Peyer's patch (tissue), 4 donors: ENCODE measurements at regions not wholly inside any gene's neighbourhood (a gene's known extent, or its start where the extent isn't known, plus 50 kb on each side); places are given as distances from the start of the nearest gene placed in this dataset.

Source experiments
- DNase-seq, 3 donors: peaks; one replicate each; pipeline ENCODE4 v3.0.0-alpha.2; 2017 to 2019
- H3K27ac ChIP-seq, 4 donors: fragments of 200-600 bp; sonication (generic); one replicate each; pipeline ENCODE4 v1.5.1; 2016 to 2019
- H3K27me3 ChIP-seq, 2 donors: fragments of 200-600 bp; sonication (generic); one replicate each; pipeline ENCODE4 v1.5.1; 2019
- H3K36me3 ChIP-seq, 3 donors: fragments of 200-600 bp; sonication (generic); one replicate each; pipeline ENCODE4 v1.5.1; 2016 to 2019
- H3K4me1 ChIP-seq, 4 donors: fragments of 200-600 bp; sonication (generic); one replicate each; pipeline ENCODE4 v1.5.1; 2016 to 2019
- H3K4me3 ChIP-seq, 4 donors: fragments of 200-600 bp; sonication (generic); 1 replicate in 3 of 4; 2 replicates in 1 of 4; pipeline ENCODE4 v1.5.1; 2016 to 2019; ENCODE audit warnings: mild to moderate bottlenecking in 1 of 4
- H3K9me3 ChIP-seq, 4 donors: fragments of 200-600 bp; sonication (generic); one replicate each; pipeline ENCODE4 v1.5.1; 2016 to 2019; ENCODE audit warnings: mild to moderate bottlenecking in 1 of 4
- CTCF ChIP-seq, 6 experiments: fragments of 450-650 bp in 4 of 6; fragments of 200-600 bp in 2 of 6; sonication (generic) in 1 of 6; IDR thresholded peaks; one replicate each; pipeline ENCODE4 v1.5.1; 2017 to 2019; ENCODE audit warnings: antibody characterized with exemption in 6 of 6, mild to moderate bottlenecking in 3 of 6, moderate library complexity in 1 of 6
- POLR2A ChIP-seq, 2 donors: fragments of 450-650 bp; IDR thresholded peaks; one replicate each; pipeline ENCODE4 v1.5.1; 2017; ENCODE audit warnings: antibody characterized with exemption in 2 of 2, mild to moderate bottlenecking in 2 of 2, moderate library complexity in 2 of 2

- H3K27me3 ChIP-seq, result no peaks in the 10 kb centered on the region
- DNase-seq, result no peak
- no peaks in the 10 kb centered on the region for H3K4me1 ChIP-seq
- H3K36me3 ChIP-seq, result no peaks in the 10 kb centered on the region
- H3K9me3 ChIP-seq, result no peaks in the 10 kb centered on the region
- H3K27ac ChIP-seq, result no peak overlapping the region
- no peak overlapping the region for H3K4me3 ChIP-seq
- TF ChIP-seq POLR2A (IDR thresholded peaks at IDR 0.05) (no peak), CTCF (IDR thresholded peaks at IDR 0.05) (no peak)
Observed at GRCh38 chr6:10184371-10185227, 230.3 kb downstream of the TFAP2A start.

DNA sequence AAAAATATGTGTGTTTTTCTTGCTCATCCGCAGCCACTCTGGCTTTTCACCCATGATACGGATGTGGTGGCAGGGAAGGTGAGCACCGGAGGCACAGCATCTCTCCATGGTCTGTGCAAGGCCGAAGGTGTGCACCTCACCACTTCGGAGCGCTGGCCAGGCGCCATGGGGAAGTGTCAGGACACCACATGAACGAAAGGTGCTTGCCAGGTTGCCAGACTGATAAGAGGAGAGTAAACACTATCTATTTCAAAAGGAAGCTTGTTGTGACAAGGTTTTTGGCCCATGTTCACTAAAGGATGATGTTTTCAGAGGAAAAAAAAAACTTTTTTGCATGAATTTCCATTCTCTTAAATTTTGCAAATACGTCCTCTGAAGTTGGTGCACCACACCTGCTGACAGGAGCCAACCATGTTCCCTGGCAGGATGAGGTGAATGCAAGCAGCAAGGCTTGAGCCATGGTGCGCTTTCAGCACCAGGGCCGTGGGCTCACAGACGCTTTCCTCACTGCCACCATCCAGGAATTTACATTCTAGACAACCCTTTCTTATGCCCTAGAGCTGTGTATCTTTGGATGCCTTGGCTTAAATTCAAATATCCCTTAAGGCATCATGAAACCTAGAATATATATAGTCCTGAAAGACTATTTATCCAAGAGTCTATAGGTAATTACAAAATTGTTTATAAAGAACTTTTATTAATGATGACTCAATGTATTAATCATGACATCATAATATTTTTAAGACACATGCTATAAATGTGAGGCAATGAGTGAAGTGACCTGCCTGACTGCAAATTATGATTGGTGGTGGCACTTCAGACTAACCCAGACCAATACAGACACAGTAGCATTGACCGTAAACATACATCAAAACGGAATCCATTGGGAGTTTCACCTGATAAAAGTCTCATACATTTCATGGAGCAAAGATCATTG, 234.5 kb downstream of the TFAP2A start:
- no peaks in the 10 kb centered on the region for H3K36me3 ChIP-seq
- DNase-seq, result no peak
- TF ChIP-seq CTCF (IDR thresholded peaks at IDR 0.05) (no peak), POLR2A (IDR thresholded peaks at IDR 0.05) (no peak)
- no peaks in the 10 kb centered on the region for H3K27me3 ChIP-seq
- H3K9me3 ChIP-seq, result no peaks in the 10 kb centered on the region
- H3K27ac ChIP-seq, result no peak overlapping the region
- no peak overlapping the region for H3K4me3 ChIP-seq
- no peaks in the 10 kb centered on the region for H3K4me1 ChIP-seq

GRCh38 chr6:10177704-10178103, 237.2 kb downstream of the TFAP2A start:
- H3K9me3 ChIP-seq, result no peaks in the 10 kb centered on the region
- no peak overlapping the region for H3K4me3 ChIP-seq
- no peak overlapping the region for H3K27ac ChIP-seq
- H3K36me3 ChIP-seq, result no peaks in the 10 kb centered on the region
- no peaks in the 10 kb centered on the region for H3K27me3 ChIP-seq
- no peaks in the 10 kb centered on the region for H3K4me1 ChIP-seq
- no peak for DNase-seq
- no peak for TF ChIP-seq CTCF (IDR thresholded peaks at IDR 0.05)
- TF ChIP-seq POLR2A (IDR thresholded peaks at IDR 0.05), result no peak

GRCh38 chr6:10175362-10175761, 239.5 kb downstream of the TFAP2A start:
- DNase-seq, result no peak
- no peak overlapping the region for H3K4me3 ChIP-seq
- no peaks in the 10 kb centered on the region for H3K4me1 ChIP-seq
- no peak for TF ChIP-seq POLR2A (IDR thresholded peaks at IDR 0.05)
- TF ChIP-seq CTCF (IDR thresholded peaks at IDR 0.05), result no peak
- no peaks in the 10 kb centered on the region for H3K9me3 ChIP-seq
- H3K27me3 ChIP-seq, result no peaks in the 10 kb centered on the region
- no peak overlapping the region for H3K27ac ChIP-seq
- no peaks in the 10 kb centered on the region for H3K36me3 ChIP-seq

GRCh38 chr6:10174761-10175160, 240.1 kb downstream of the TFAP2A start:
- no peaks in the 10 kb centered on the region for H3K4me1 ChIP-seq
- no peak overlapping the region for H3K27ac ChIP-seq
- H3K27me3 ChIP-seq, result no peaks in the 10 kb centered on the region
- no peaks in the 10 kb centered on the region for H3K36me3 ChIP-seq
- no peak for DNase-seq
- TF ChIP-seq POLR2A (IDR thresholded peaks at IDR 0.05) (no peak), CTCF (IDR thresholded peaks at IDR 0.05) (no peak)
- no peaks in the 10 kb centered on the region for H3K9me3 ChIP-seq
- no peak overlapping the region for H3K4me3 ChIP-seq
